IPS DF 6.9 (cell line): ENCODE measurements at regions not wholly inside any gene's neighbourhood (a gene's known extent, or its start where the extent isn't known, plus 50 kb on each side); places are given as distances from the start of the nearest gene placed in this dataset.

Source experiments
- DNase-seq: peaks from one replicate; pipeline ENCODE4 v3.0.0-alpha.2; 2013; ENCODE audit warnings: low read depth, low spot score
- H3K27ac ChIP-seq: one replicate; pipeline ENCODE4 v1.5.1; 2013; ENCODE audit warnings: low read length, control low read depth
- H3K27me3 ChIP-seq: 2 replicates; pipeline ENCODE4 v1.6.1; 2013; ENCODE audit warnings: mild to moderate bottlenecking, low read length; ENCODE audit not compliant: control insufficient read depth, insufficient read depth
- H3K36me3 ChIP-seq: 2 replicates; pipeline ENCODE4 v1.6.1; 2013; ENCODE audit warnings: low read length; ENCODE audit not compliant: control insufficient read depth, insufficient read depth
- H3K4me1 ChIP-seq: 2 replicates; pipeline ENCODE4 v1.6.1; 2013; ENCODE audit warnings: low read length; ENCODE audit not compliant: control insufficient read depth, insufficient read depth
- H3K4me3 ChIP-seq: 2 replicates; pipeline ENCODE4 v1.5.1; 2013; ENCODE audit warnings: mild to moderate bottlenecking, low read length
- H3K9me3 ChIP-seq: 2 replicates; pipeline ENCODE4 v1.6.1; 2013; ENCODE audit warnings: low read length, inconsistent platforms; ENCODE audit not compliant: control insufficient read depth, insufficient read depth
- WGBS: extraction: QIAGEN DNeasy Blood & Tissue Kit; methylation state at CpG from one replicate; pipeline ENCODE4 v1.1.7; 2013; ENCODE audit warnings: mixed read lengths, missing lambda C conversion rate; ENCODE audit not compliant: insufficient read length, insufficient coverage; 5-methylcytosine and 5-hydroxymethylcytosine counted together

DNA sequence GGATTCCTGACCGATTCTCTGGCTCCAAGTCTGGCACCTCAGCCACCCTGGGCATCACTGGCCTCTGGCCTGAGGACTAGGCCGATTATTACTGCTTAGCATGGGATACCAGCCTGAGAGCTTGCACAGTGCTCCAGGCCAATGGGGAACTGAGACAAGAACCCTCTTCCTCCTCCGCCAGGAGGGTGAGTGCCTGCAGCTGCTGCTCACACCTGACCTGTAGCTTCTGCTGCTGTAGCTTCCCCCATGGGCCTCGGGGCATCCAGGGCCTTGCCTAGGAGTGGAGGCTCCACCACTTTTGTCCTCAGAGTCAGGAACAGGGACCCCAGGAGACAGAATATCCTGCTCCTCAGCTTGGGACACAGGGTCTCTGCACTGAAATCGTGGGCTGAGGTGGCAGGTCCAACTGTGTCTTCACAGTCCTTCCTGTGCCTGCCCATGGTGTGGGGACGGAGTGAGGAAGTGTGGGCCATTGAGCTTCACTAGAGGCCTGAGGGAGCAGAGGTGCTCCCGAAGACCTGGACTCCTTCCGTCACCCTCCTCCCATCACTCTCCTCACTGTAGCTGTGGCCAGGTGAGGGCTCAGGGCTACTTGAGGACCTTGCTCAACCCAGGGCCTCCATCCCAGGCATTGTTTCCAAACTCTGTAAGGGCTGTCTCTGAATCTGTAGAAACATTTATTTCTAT is 103.8 kb downstream of the ZNF280B start:
- Histone ChIP-seq H3K4me3 (no peak overlapping the region), H3K27ac (no peak overlapping the region), H3K27me3 (peaks cover 59% of the 10 kb centered on the region)

DNA sequence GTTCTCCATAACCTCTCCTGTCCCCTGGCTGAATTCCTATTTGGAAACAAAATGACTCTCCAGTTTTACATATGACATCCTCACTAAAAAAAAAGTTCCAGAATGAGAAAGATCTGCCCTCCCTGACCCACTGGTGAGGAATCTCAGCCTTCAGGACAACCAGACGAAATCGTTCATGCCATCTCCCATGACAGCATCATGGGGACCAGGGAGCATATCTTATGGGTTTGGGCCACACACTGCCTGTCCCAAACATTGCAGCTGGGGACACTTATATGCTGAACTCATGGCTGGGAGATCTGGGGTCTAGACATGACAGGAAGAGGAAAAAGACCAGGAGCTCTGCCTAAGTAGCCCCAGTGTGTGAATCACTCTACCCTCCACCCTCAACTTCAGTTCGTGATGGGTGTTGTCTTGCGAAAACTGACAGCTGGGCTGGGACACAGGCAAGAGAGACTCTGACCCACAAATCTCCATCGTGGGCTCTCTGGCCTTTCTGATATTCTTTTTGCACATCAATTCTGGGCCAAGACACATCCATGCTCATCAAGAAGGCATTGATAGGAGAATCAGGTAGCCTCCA is 102.0 kb downstream of the ZNF280B start:
- Histone ChIP-seq H3K27me3 (peaks cover 54% of the 10 kb centered on the region), H3K27ac (no peak overlapping the region), H3K4me3 (no peak overlapping the region), H3K9me3 (no peaks in the 10 kb centered on the region), H3K36me3 (no peaks in the 10 kb centered on the region), H3K4me1 (no peaks in the 10 kb centered on the region)
- WGBS = no CpG with 5 or more reads among the region's 5 CpGs
- DNase-seq = no peak

More for the DNA sequence above, 103.8 kb downstream of the ZNF280B start:
- no peaks in the 10 kb centered on the region for H3K9me3 ChIP-seq
- no CpG with 5 or more reads among the region's 8 CpGs for WGBS
- H3K36me3 ChIP-seq = no peaks in the 10 kb centered on the region
- H3K4me1 ChIP-seq = no peaks in the 10 kb centered on the region
- no peak for DNase-seq

DNA sequence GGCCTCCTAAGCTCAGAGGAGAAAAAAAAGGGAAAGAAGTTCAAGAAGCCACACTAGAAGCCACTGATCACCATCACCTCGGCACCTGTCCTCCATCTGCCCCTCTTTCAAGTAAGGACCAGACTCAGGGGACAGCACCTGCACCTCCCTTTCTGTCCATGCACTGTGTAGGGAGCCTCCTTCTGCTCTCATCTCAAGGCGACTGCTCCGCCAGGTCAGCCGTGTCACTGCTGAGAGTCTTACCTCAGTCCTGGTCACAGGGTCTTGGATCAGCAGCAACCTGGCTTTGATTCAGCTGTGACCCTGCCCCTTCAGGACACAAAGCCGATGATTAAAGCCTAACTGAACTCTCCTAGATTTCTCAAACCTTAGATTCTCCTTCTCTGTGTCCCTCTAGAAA is 101.5 kb downstream of the ZNF280B start:
- Histone ChIP-seq H3K27me3 (peaks cover 52% of the 10 kb centered on the region), H3K4me1 (no peaks in the 10 kb centered on the region), H3K27ac (no peak overlapping the region), H3K4me3 (no peak overlapping the region), H3K36me3 (no peaks in the 10 kb centered on the region), H3K9me3 (no peaks in the 10 kb centered on the region)
- no CpG with 5 or more reads among the region's 5 CpGs for WGBS
- DNase-seq = no peak

DNA sequence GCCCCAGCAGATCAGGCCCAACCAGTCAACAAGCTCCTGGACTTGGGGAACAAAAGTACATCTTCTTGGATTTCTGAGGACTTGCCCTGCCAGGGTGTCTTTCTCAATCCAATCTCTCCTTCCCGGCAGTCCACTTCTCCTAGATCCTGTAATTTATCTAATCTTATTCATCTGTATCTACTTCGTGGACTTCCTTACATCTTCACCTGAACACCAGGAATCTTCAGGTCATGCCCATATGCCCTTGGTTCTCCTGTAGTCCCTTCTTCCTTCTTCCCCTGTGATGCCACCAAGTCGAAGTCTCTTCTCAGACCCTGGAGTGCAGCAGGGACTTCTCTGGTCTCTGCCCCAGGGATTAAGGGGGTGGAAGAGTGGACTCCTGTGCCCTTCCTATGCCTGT is 100.3 kb downstream of the ZNF280B start:
- no peak overlapping the region for H3K27ac ChIP-seq
- H3K36me3 ChIP-seq = no peaks in the 10 kb centered on the region
- H3K27me3 ChIP-seq = peaks cover 53% of the 10 kb centered on the region
- H3K9me3 ChIP-seq = no peaks in the 10 kb centered on the region
- no peak overlapping the region for H3K4me3 ChIP-seq
- no peaks in the 10 kb centered on the region for H3K4me1 ChIP-seq
- no peak for DNase-seq
- no CpG with 5 or more reads among the region's 3 CpGs for WGBS

DNA sequence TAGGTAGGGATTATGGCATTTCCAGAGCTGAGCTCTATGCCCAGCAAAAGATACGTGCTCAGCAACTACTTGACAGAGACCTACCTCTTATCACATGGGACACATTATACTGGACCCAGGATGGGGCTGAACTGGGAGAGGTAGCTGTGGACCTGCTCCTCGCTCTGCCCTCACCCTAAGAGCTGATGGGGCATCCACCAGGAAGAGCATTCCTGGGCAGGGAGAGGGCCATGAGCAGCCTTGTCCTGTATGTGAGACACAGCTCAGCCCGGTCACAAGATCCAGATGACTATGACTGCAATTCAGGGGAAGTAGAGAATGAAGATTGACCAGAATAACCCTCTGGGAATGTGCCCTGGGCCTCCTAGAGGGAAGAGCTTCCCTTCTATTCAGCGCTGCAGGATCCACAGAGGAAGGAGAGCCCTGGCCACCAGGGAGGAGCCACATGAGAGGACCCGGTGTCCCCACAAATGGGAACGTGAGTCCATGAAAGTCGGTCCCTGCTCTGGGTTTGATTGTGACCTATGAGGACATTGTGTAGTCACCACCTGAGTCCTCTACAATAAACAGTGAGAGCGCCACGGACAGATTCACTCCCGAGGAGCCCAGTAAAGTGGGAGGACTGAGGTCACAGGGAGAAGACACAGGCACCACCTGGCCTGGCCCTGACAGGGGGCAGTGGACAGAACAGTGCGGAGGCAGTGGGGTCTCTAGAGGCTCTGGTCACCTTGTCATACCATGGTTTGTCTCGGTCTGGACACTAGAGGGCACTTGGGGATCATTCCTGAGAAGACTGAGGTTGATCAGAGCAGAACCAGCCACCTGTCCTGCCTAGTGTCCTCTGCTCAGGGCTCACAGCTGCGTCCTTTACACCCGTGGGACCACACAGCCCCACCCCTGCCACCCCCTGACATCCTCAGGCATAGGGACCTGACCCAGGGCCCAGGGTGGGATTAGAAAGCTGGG is 99.5 kb downstream of the ZNF280B start:
- Histone ChIP-seq H3K36me3 (no peaks in the 10 kb centered on the region), H3K27me3 (peaks cover 51% of the 10 kb centered on the region), H3K4me3 (no peak overlapping the region), H3K27ac (no peak overlapping the region), H3K4me1 (no peaks in the 10 kb centered on the region), H3K9me3 (no peaks in the 10 kb centered on the region)
- DNase-seq = peak; percentile 9
- WGBS = no CpG with 5 or more reads among the region's 14 CpGs

DNA sequence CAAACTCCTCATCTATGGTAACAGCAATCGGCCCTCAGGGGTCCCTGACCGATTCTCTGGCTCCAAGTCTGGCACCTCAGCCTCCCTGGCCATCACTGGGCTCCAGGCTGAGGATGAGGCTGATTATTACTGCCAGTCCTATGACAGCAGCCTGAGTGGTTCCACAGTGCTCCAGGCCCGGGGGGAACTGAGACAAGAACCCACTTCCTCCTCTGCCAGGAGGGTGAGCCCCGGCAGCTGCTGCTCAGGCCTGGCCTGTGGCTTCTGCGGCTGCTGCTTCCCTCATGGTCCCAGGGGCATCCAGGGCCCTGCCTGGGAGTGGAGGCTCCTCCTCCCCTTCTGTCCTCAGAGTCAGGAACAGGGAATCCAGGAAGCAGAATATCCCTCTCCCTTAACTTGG is 98.4 kb downstream of the ZNF280B start:
- WGBS = no CpG with 5 or more reads among the region's 5 CpGs
- Histone ChIP-seq H3K27me3 (peaks cover 49% of the 10 kb centered on the region), H3K27ac (no peak overlapping the region)

DNA sequence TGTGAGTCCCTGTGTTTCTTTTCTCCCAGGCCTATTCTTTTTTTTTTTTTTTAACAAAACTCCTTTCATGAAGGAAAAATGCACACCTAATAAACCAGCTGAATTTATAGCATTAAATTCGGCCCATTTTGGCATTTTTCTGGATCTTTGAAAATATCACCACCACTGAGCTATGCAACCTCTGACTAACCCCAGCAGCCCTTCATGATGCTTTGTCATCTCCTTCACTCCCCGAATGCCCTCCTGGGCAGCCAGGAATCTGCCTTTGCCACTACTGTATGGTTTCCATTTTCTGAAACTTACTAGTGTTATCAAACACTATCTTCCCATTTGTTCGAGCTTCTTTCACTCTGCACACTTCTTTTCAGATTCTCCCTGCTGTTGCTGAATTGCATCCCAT is 97.9 kb downstream of the ZNF280B start:
- Histone ChIP-seq H3K9me3 (no peaks in the 10 kb centered on the region), H3K4me1 (no peaks in the 10 kb centered on the region), H3K27me3 (peaks cover 50% of the 10 kb centered on the region), H3K4me3 (no peak overlapping the region), H3K27ac (no peak overlapping the region), H3K36me3 (no peaks in the 10 kb centered on the region)
- WGBS = no CpG with 5 or more reads among the region's 3 CpGs
- DNase-seq = no peak

More for the DNA sequence above, 98.4 kb downstream of the ZNF280B start:
- no peak overlapping the region for H3K4me3 ChIP-seq
- DNase-seq = no peak
- H3K4me1 ChIP-seq = no peaks in the 10 kb centered on the region
- no peaks in the 10 kb centered on the region for H3K9me3 ChIP-seq
- no peaks in the 10 kb centered on the region for H3K36me3 ChIP-seq

DNA sequence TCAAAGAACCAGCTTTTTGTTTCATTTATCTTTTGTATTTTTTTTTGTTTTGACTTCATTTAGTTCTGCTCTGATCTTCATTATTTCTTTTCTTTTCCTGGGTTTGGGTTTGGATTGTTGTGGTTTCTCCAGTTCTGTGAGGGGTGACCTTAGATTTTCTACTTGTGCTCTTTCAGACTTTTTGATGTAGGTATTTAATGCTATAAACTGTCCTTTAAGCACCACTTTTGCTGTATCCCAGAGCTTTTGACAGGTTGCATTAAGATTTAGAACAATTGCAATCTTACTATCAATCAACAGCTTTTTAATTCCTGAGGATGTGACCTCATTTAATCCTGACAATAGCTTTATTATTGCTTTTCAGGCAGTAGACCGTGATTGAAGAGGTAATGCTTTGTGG is 94.3 kb downstream of the ZNF280B start:
- Histone ChIP-seq H3K36me3 (no peaks in the 10 kb centered on the region), H3K27ac (no peak overlapping the region), H3K4me1 (no peaks in the 10 kb centered on the region), H3K9me3 (no peaks in the 10 kb centered on the region), H3K27me3 (peaks cover 47% of the 10 kb centered on the region), H3K4me3 (no peak overlapping the region)
- DNase-seq = no peak
- no CpG with 5 or more reads among the region's 1 CpG for WGBS

DNA sequence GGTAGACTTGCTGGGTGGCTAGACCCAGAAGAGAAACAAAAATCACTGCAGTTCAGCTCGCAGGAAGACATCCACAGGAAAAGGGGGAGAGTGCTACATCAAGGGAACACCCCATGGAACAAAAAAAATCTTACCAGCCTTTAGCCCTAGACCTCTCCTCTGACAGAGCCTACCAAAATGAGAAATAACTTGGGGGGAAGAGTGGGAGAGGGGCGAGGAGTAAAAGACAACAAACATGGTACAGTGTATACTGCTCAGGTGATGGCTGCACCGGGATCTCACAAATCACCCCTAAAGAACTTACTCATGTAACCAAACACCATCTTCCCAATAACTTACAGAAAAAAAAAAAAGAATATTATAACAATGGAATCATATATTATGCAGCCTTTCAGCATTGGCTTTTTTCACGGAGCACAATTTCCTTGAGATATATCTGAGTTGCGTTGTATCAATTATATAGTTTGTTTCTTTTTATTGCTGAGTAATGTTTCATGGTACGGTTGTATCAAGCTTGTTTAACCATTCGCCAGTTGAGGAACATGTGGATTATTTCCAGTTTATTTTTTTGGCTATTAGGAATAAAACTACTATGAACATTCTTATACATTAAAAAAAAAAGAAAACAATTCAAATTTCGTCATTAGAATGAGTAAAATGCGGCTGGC is 90.9 kb downstream of the ZNF280B start:
- WGBS = no CpG with 5 or more reads among the region's 9 CpGs
- H3K9me3 ChIP-seq = no peaks in the 10 kb centered on the region
- H3K4me3 ChIP-seq = no peak overlapping the region
- DNase-seq = no peak
- H3K27ac ChIP-seq = no peak overlapping the region
- H3K36me3 ChIP-seq = no peaks in the 10 kb centered on the region
- no peaks in the 10 kb centered on the region for H3K4me1 ChIP-seq
- peaks cover 53% of the 10 kb centered on the region for H3K27me3 ChIP-seq

DNA sequence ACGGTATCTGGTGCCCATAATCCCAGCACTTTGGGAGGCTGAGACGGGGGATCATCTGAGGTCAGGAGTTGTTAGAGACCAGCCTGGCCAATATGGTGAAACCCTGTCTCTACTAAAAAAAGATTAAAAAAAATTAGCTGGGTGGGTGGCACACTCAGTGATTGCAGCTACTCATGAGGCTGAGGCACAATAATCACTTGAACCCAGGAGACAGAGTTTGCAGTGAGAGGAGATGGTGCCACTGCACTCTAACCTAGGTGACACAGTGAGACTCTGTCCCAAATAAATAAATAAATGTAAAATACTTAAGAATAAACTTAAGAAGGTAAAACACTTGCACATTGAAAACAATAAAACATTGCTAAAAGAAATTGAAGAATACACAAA is 90.4 kb downstream of the ZNF280B start:
- no CpG with 5 or more reads among the region's 2 CpGs for WGBS
- Histone ChIP-seq H3K4me3 (no peak overlapping the region), H3K9me3 (no peaks in the 10 kb centered on the region), H3K27ac (no peak overlapping the region), H3K27me3 (peaks cover 52% of the 10 kb centered on the region), H3K4me1 (0 out of 2 replicates have a peak, but pooled peaks cover 2% of the 10 kb centered on the region), H3K36me3 (no peaks in the 10 kb centered on the region)
- DNase-seq = no peak
